Stimulated activated CD4-positive, alpha-beta T cell treated with anti-CD3 and anti-CD28 coated beads, Interleukin-4, amount 100 ng/mL, for 1 hour (primary cell): ENCODE measurements at regions not wholly inside any gene's neighbourhood (a gene's known extent, or its start where the extent isn't known, plus 50 kb on each side); places are given as distances from the start of the nearest gene placed in this dataset.

Experiments
- DNase-seq: peaks from one replicate; pipeline ENCODE4 v3.0.0-alpha.2; 2020

GRCh38 chr13:33520468-33520839, 234.9 kb upstream of the STARD13 start:
- DNase-seq = no peak

GRCh38 chr13:33524086-33524485, 238.5 kb upstream of the STARD13 start:
- DNase-seq = no peak

- no peak for DNase-seq
Measured at GRCh38 chr13:33525763-33526162, 240.2 kb upstream of the STARD13 start.

- DNase-seq = no peak
Measured at GRCh38 chr13:33526718-33527117, 241.2 kb upstream of the STARD13 start.

GRCh38 chr13:33528896-33529295, 243.3 kb upstream of the STARD13 start:
- no peak for DNase-seq

GRCh38 chr13:33531484-33531883, 245.9 kb upstream of the STARD13 start:
- no peak for DNase-seq

GRCh38 chr13:33535061-33535460, 249.5 kb upstream of the STARD13 start:
- no peak for DNase-seq

GRCh38 chr13:33536601-33537000, 251.0 kb upstream of the STARD13 start:
- no peak for DNase-seq

- DNase-seq = no peak
Measured at GRCh38 chr13:33537026-33537425, 251.5 kb upstream of the STARD13 start.

- no peak for DNase-seq
Measured at GRCh38 chr13:33537676-33538075, 252.1 kb upstream of the STARD13 start.

GRCh38 chr13:33541456-33541855, 255.9 kb upstream of the STARD13 start:
- DNase-seq = no peak

GRCh38 chr13:33541962-33542308, 256.4 kb upstream of the STARD13 start:
- DNase-seq = no peak

GRCh38 chr13:33542309-33543088, 256.9 kb upstream of the STARD13 start:
- peak; percentile 98 for DNase-seq

- DNase-seq = no peak
Measured at GRCh38 chr13:33543089-33543459, 257.5 kb upstream of the STARD13 start.

- no peak for DNase-seq
Measured at GRCh38 chr13:33543631-33544265, 258.2 kb upstream of the STARD13 start.

- no peak for DNase-seq
Measured at GRCh38 chr13:33544308-33544707, 258.8 kb upstream of the STARD13 start.

- DNase-seq = no peak
Measured at GRCh38 chr13:33545492-33545891, 259.9 kb upstream of the STARD13 start.

GRCh38 chr13:33547035-33547434, 261.5 kb upstream of the STARD13 start:
- no peak for DNase-seq

- DNase-seq = no peak
Measured at GRCh38 chr13:33548069-33548468, 262.5 kb upstream of the STARD13 start.

GRCh38 chr13:33550276-33550675, 264.7 kb upstream of the STARD13 start:
- DNase-seq = no peak

- DNase-seq = no peak
Measured at GRCh38 chr13:33550885-33551284, 265.3 kb upstream of the STARD13 start.

GRCh38 chr13:33554919-33555791, 262.8 kb upstream of the RFC3 start:
- no peak for DNase-seq

- DNase-seq = no peak
Measured at GRCh38 chr13:33556828-33557227, 261.1 kb upstream of the RFC3 start.

- DNase-seq = no peak
Measured at GRCh38 chr13:33560726-33561125, 257.2 kb upstream of the RFC3 start.
